GM18519 (cell line): ENCODE measurements at regions not wholly inside any gene's neighbourhood (a gene's known extent, or its start where the extent isn't known, plus 50 kb on each side); places are given as distances from the start of the nearest gene placed in this dataset.

Source experiments
- ATAC-seq: cut with Tn5 transposase; IDR thresholded peaks from one replicate; pipeline ENCODE4 v1.9.1; 2021; ENCODE audit warnings: mild to moderate bottlenecking, moderate library complexity; ENCODE audit not compliant: unreplicated experiment, low FRiP score

- no peak for ATAC-seq
These were observed 1090.0 kb upstream of the EYS start for GRCh38 chr6:66796987-66797386.

- no peak for ATAC-seq
These were observed 1081.6 kb upstream of the EYS start for GRCh38 chr6:66788579-66788978.

- no peak for ATAC-seq
These were observed 1065.8 kb upstream of the EYS start for GRCh38 chr6:66772800-66773199.

- ATAC-seq, result no peak
These were observed 1064.6 kb upstream of the EYS start for GRCh38 chr6:66771626-66772025.

GRCh38 chr6:66751630-66752029, 1044.6 kb upstream of the EYS start:
- no peak for ATAC-seq

GRCh38 chr6:66740346-66740745, 1033.3 kb upstream of the EYS start:
- ATAC-seq, result no peak

GRCh38 chr6:66735106-66735890, 1028.3 kb upstream of the EYS start:
- no peak for ATAC-seq

GRCh38 chr6:66731310-66731709, 1024.3 kb upstream of the EYS start:
- ATAC-seq, result no peak

GRCh38 chr6:66725670-66726069, 1018.6 kb upstream of the EYS start:
- ATAC-seq, result no peak

GRCh38 chr6:66717801-66718200, 1010.8 kb upstream of the EYS start:
- no peak for ATAC-seq

GRCh38 chr6:66699385-66699784, 992.4 kb upstream of the EYS start:
- ATAC-seq, result no peak

- ATAC-seq, result no peak
These were observed 982.6 kb upstream of the EYS start for GRCh38 chr6:66689608-66690007.

GRCh38 chr6:66687611-66688140, 980.6 kb upstream of the EYS start:
- no peak for ATAC-seq

GRCh38 chr6:66675906-66676305, 968.9 kb upstream of the EYS start:
- no peak for ATAC-seq

GRCh38 chr6:66664112-66664511, 957.1 kb upstream of the EYS start:
- ATAC-seq, result no peak

- ATAC-seq, result no peak
These were observed 955.9 kb upstream of the EYS start for GRCh38 chr6:66662721-66663507.

GRCh38 chr6:66662196-66662595, 955.2 kb upstream of the EYS start:
- no peak for ATAC-seq

GRCh38 chr6:66655420-66655819, 948.4 kb upstream of the EYS start:
- ATAC-seq, result no peak

GRCh38 chr6:66638518-66638917, 931.5 kb upstream of the EYS start:
- no peak for ATAC-seq

GRCh38 chr6:66638099-66638498, 931.1 kb upstream of the EYS start:
- no peak for ATAC-seq

- no peak for ATAC-seq
These were observed 921.9 kb upstream of the EYS start for GRCh38 chr6:66628917-66629316.

- no peak for ATAC-seq
These were observed 916.0 kb upstream of the EYS start for GRCh38 chr6:66623050-66623449.
